ENCODE measurements at regions not wholly inside any gene's neighbourhood (a gene's known extent, or its start where the extent isn't known, plus 50 kb on each side); places are given as distances from the start of the nearest gene placed in this dataset.
A peak's percentile ranks its signal among the peaks of the same experiment; 100 is the strongest.

DNA sequence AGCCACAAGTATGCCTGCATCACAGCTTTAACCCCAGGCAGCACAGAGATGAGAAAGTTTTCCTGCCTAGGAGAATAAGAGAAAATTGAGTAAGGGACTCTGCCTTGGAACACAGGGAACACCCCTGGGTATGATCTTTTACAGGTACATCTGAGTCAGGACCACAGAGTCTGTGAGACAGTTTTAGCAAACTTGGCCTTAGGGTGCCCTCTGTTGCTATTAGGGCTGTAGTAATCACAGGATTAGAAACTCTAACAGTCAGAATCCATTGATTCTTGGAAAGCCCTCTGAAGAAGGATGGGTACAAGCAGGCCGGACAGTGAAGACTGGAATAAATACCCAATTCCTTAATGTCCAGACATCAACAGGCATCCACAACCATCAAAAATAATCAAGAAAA lies 989.5 kb upstream of the CDH9 start:
- no peak overlapping the region for H2AFZ ChIP-seq (ENCODE audit: insufficient read depth, low read length, poor library complexity)
- no peak overlapping the region for H4K8ac ChIP-seq (ENCODE audit: low read depth, low read length)
- no peak overlapping the region for H2AK5ac ChIP-seq (ENCODE audit: low read length)
- H3K79me2 ChIP-seq (ENCODE audit: control insufficient read depth, insufficient read depth, low read length, poor library complexity), result no peaks in the 10 kb centered on the region
- no peaks in the 10 kb centered on the region for H3K36me3 ChIP-seq (ENCODE audit: control insufficient read depth in 1 of 2, insufficient read depth in 2 of 2, low read length in 2 of 2)
- H4K91ac ChIP-seq (ENCODE audit: low read depth, low read length), result no peak overlapping the region
- H3K79me1 ChIP-seq (ENCODE audit: low read length), result no peaks in the 10 kb centered on the region
- H3K27ac ChIP-seq (ENCODE audit: low read depth, low read length), result no peak overlapping the region
- no peaks in the 10 kb centered on the region for H3K9me3 ChIP-seq (ENCODE audit: insufficient read depth, low read depth, low read length)
- no peak overlapping the region for H3K23ac ChIP-seq (ENCODE audit: low read length)
- H2BK12ac ChIP-seq (ENCODE audit: low read length), result no peak overlapping the region
- H3K18ac ChIP-seq (ENCODE audit: low read length), result no peak overlapping the region
- H3K14ac ChIP-seq (ENCODE audit: low read length), result no peak overlapping the region
- no peak overlapping the region for H4K12ac ChIP-seq (ENCODE audit: low read depth, low read length)
- DNase-seq, result no peak
- H2BK120ac ChIP-seq (ENCODE audit: insufficient read depth, low read length, poor library complexity), result no peak overlapping the region
- no peak overlapping the region for H3K9ac ChIP-seq (ENCODE audit: low read length)
- H3K4ac ChIP-seq (ENCODE audit: low read depth, low read length), result no peak overlapping the region
- WGBS (ENCODE audit: extremely low coverage, insufficient coverage, insufficient read length), result no CpG with 5 or more reads among the region's 1 CpG
- H3K4me1 ChIP-seq (ENCODE audit: control insufficient read depth in 1 of 2, insufficient read depth in 2 of 2, low read length in 2 of 2), result no peaks in the 10 kb centered on the region
- H3K27me3 ChIP-seq (ENCODE audit: insufficient read depth, low read length), result no peaks in the 10 kb centered on the region
- no peak overlapping the region for H3K4me2 ChIP-seq (ENCODE audit: low read length)
- no peak overlapping the region for H3K4me3 ChIP-seq (ENCODE audit: low read depth, low read length)
- no peak overlapping the region for H2BK5ac ChIP-seq (ENCODE audit: low read depth, low read length, poor library complexity)

DNA sequence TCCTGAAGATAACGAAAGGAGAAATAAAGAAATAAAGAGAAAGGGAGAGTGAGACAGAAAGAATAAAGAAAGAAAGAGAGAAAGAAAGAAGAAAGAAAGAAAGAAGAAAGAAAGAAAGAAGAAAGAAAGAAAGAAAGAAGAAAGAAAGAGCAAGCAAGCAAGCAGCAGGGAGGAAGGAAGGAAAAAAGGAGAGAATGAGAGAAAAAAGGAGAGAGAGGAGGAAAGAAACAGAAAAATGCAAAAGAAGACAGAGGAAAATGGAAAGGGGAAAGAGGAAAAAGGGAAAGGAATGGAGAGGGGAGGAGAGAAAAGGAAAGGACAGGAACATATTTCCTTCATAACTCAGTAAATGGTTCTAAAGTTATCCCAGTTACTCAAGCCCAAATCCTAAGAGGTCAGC lies 978.8 kb upstream of the CDH9 start:
- Histone ChIP-seq H2AK5ac (ENCODE audit: low read length) (no peak overlapping the region), H3K4me1 (ENCODE audit: control insufficient read depth in 1 of 2, insufficient read depth in 2 of 2, low read length in 2 of 2) (no peaks in the 10 kb centered on the region), H3K18ac (ENCODE audit: low read length) (no peak overlapping the region), H2AFZ (ENCODE audit: insufficient read depth, low read length, poor library complexity) (no peak overlapping the region), H2BK12ac (ENCODE audit: low read length) (no peak overlapping the region), H4K12ac (ENCODE audit: low read depth, low read length) (no peak overlapping the region), H4K91ac (ENCODE audit: low read depth, low read length) (no peak overlapping the region), H3K4me3 (ENCODE audit: low read depth, low read length) (no peak overlapping the region), H3K9ac (ENCODE audit: low read length) (no peak overlapping the region), H3K27me3 (ENCODE audit: insufficient read depth, low read length) (no peaks in the 10 kb centered on the region), H3K4me2 (ENCODE audit: low read length) (no peak overlapping the region), H2BK5ac (ENCODE audit: low read depth, low read length, poor library complexity) (no peak overlapping the region), H4K8ac (ENCODE audit: low read depth, low read length) (no peak overlapping the region), H3K27ac (ENCODE audit: low read depth, low read length) (no peak overlapping the region), H2BK120ac (ENCODE audit: insufficient read depth, low read length, poor library complexity) (no peak overlapping the region), H3K4ac (ENCODE audit: low read depth, low read length) (no peak overlapping the region), H3K9me3 (ENCODE audit: insufficient read depth, low read depth, low read length) (peaks cover 10% of the 10 kb centered on the region), H3K79me1 (ENCODE audit: low read length) (no peaks in the 10 kb centered on the region), H3K14ac (ENCODE audit: low read length) (no peak overlapping the region), H3K36me3 (ENCODE audit: control insufficient read depth in 1 of 2, insufficient read depth in 2 of 2, low read length in 2 of 2) (no peaks in the 10 kb centered on the region), H3K79me2 (ENCODE audit: control insufficient read depth, insufficient read depth, low read length, poor library complexity) (no peaks in the 10 kb centered on the region), H3K23ac (ENCODE audit: low read length) (no peak overlapping the region)
- WGBS (ENCODE audit: extremely low coverage, insufficient coverage, insufficient read length), result 100% methylated on average over 1 of the region's 1 CpG
- no peak for DNase-seq

DNA sequence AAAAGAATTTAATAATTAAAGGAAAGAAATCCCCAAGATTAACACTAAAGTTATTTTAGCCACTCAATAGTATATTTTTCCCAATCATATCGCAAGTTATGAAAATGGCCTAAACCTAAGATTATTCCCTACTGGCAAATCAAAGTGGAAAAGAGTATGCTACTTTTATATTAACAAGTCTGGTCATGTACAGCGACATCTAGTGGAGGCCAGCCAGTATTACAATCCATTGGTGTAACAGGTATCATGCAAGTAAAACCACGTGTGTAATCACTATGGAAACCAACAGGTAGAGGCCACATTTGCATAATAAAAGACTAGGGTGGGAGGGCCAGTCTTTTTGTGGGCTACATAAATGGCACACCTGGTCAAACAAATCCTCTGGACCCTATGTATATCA lies 976.4 kb upstream of the CDH9 start:
- Histone ChIP-seq H3K9ac (ENCODE audit: low read length) (no peak overlapping the region), H3K18ac (ENCODE audit: low read length) (no peak overlapping the region), H3K4me3 (ENCODE audit: low read depth, low read length) (no peak overlapping the region), H3K14ac (ENCODE audit: low read length) (no peak overlapping the region), H3K4ac (ENCODE audit: low read depth, low read length) (no peak overlapping the region), H2BK120ac (ENCODE audit: insufficient read depth, low read length, poor library complexity) (no peak overlapping the region), H4K91ac (ENCODE audit: low read depth, low read length) (no peak overlapping the region), H4K12ac (ENCODE audit: low read depth, low read length) (no peak overlapping the region), H3K9me3 (ENCODE audit: insufficient read depth, low read depth, low read length) (peaks cover 10% of the 10 kb centered on the region), H2AK5ac (ENCODE audit: low read length) (no peak overlapping the region), H3K27ac (ENCODE audit: low read depth, low read length) (no peak overlapping the region), H3K36me3 (ENCODE audit: control insufficient read depth in 1 of 2, insufficient read depth in 2 of 2, low read length in 2 of 2) (no peaks in the 10 kb centered on the region), H2BK12ac (ENCODE audit: low read length) (no peak overlapping the region), H3K4me1 (ENCODE audit: control insufficient read depth in 1 of 2, insufficient read depth in 2 of 2, low read length in 2 of 2) (no peaks in the 10 kb centered on the region), H2BK5ac (ENCODE audit: low read depth, low read length, poor library complexity) (no peak overlapping the region), H2AFZ (ENCODE audit: insufficient read depth, low read length, poor library complexity) (no peak overlapping the region), H4K8ac (ENCODE audit: low read depth, low read length) (no peak overlapping the region), H3K4me2 (ENCODE audit: low read length) (no peak overlapping the region), H3K27me3 (ENCODE audit: insufficient read depth, low read length) (no peaks in the 10 kb centered on the region), H3K23ac (ENCODE audit: low read length) (no peak overlapping the region), H3K79me1 (ENCODE audit: low read length) (no peaks in the 10 kb centered on the region), H3K79me2 (ENCODE audit: control insufficient read depth, insufficient read depth, low read length, poor library complexity) (no peaks in the 10 kb centered on the region)
- peak; percentile 4 to 36 for DNase-seq
- WGBS (ENCODE audit: extremely low coverage, insufficient coverage, insufficient read length), result no CpG with 5 or more reads among the region's 3 CpGs

DNA sequence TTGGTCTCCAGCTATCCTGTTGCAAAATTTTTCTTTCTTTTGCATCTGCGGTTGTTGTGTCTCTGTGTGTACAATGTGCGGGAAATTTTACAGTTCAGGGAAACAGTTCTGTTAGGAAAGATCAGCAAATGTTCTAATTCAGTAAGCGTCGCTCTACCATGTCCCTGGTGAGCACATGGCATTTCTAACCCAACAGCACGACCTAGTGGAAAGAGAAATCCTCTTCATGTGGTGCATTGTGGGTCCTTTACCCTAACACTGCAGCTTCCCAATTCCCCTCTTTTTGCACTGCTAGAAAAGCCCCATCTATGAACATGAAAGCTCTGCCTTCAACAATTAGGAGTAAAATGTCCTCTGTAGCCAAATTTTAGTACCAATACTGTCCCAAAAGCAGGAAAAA lies 974.2 kb upstream of the CDH9 start:
- peak in 1 of 2 donors; percentile 3 for DNase-seq

More for the DNA sequence above, 974.2 kb upstream of the CDH9 start:
- Histone ChIP-seq H3K4me3 (ENCODE audit: low read depth, low read length) (no peak overlapping the region), H3K27ac (ENCODE audit: low read depth, low read length) (no peak overlapping the region), H3K79me2 (ENCODE audit: control insufficient read depth, insufficient read depth, low read length, poor library complexity) (no peaks in the 10 kb centered on the region), H4K91ac (ENCODE audit: low read depth, low read length) (no peak overlapping the region), H3K4ac (ENCODE audit: low read depth, low read length) (no peak overlapping the region), H3K79me1 (ENCODE audit: low read length) (no peaks in the 10 kb centered on the region), H3K18ac (ENCODE audit: low read length) (no peak overlapping the region), H2BK5ac (ENCODE audit: low read depth, low read length, poor library complexity) (no peak overlapping the region), H4K12ac (ENCODE audit: low read depth, low read length) (no peak overlapping the region), H3K4me1 (ENCODE audit: control insufficient read depth in 1 of 2, insufficient read depth in 2 of 2, low read length in 2 of 2) (no peaks in the 10 kb centered on the region), H3K4me2 (ENCODE audit: low read length) (no peak overlapping the region), H2BK120ac (ENCODE audit: insufficient read depth, low read length, poor library complexity) (no peak overlapping the region), H2BK12ac (ENCODE audit: low read length) (no peak overlapping the region), H3K14ac (ENCODE audit: low read length) (no peak overlapping the region), H3K9me3 (ENCODE audit: insufficient read depth, low read depth, low read length) (peaks cover 12% of the 10 kb centered on the region), H2AFZ (ENCODE audit: insufficient read depth, low read length, poor library complexity) (no peak overlapping the region), H3K27me3 (ENCODE audit: insufficient read depth, low read length) (no peaks in the 10 kb centered on the region), H3K36me3 (ENCODE audit: control insufficient read depth in 1 of 2, insufficient read depth in 2 of 2, low read length in 2 of 2) (no peaks in the 10 kb centered on the region), H3K23ac (ENCODE audit: low read length) (no peak overlapping the region), H2AK5ac (ENCODE audit: low read length) (no peak overlapping the region), H4K8ac (ENCODE audit: low read depth, low read length) (no peak overlapping the region), H3K9ac (ENCODE audit: low read length) (no peak overlapping the region)
- WGBS (ENCODE audit: extremely low coverage, insufficient coverage, insufficient read length), result no CpG with 5 or more reads among the region's 5 CpGs
